B cell (primary cell): ENCODE measurements at regions not wholly inside any gene's neighbourhood (a gene's known extent, or its start where the extent isn't known, plus 50 kb on each side); places are given as distances from the start of the nearest gene placed in this dataset.

Source experiments
- CTCF ChIP-seq: fragments of 200-600 bp; IDR thresholded peaks from one replicate; pipeline ENCODE4 v1.8.0; 2022; ENCODE audit warnings: antibody characterized with exemption, mild to moderate bottlenecking
- EZH2 ChIP-seq: IDR thresholded peaks from 2 replicates; pipeline ENCODE4 v1.6.1; 2012; ENCODE audit warnings: borderline replicate concordance, low read depth, mild to moderate bottlenecking, moderate library complexity, low read length; ENCODE audit not compliant: insufficient read depth, poor library complexity, severe bottlenecking

- TF ChIP-seq CTCF = no peak
- TF ChIP-seq EZH2 = no peak
Observed at GRCh38 chr7:42590771-42591310, 321.0 kb downstream of the C7orf25 start.
